Cardiac muscle cell (in vitro differentiated cells and primary cell): ENCODE measurements at regions not wholly inside any gene's neighbourhood (a gene's known extent, or its start where the extent isn't known, plus 50 kb on each side); places are given as distances from the start of the nearest gene placed in this dataset.

Source experiments
- DNase-seq, 2 donors: peaks; one replicate each; pipeline versions ENCODE4 v3.0.0 to v3.0.0-alpha.2; 2010 to 2017; ENCODE audit warnings: low read depth in 1 of 2, low spot score in 1 of 2
- H3K27ac ChIP-seq: fragments of 200-600 bp; sonication (generic); 2 replicates; pipeline ENCODE4 v1.5.1; 2016
- H3K27me3 ChIP-seq: fragments of 200-600 bp; sonication (generic); 2 replicates; pipeline ENCODE4 v1.6.0; 2016; ENCODE audit warnings: control low read depth
- H3K36me3 ChIP-seq: fragments of 200-600 bp; sonication (generic); 2 replicates; pipeline ENCODE4 v1.5.1; 2016; ENCODE audit warnings: control low read depth
- H3K4me1 ChIP-seq: fragments of 200-600 bp; sonication (generic); 2 replicates; pipeline ENCODE4 v1.8.1; 2017; ENCODE audit warnings: low read depth, mild to moderate bottlenecking, mixed run types
- H3K4me3 ChIP-seq: fragments of 200-600 bp; sonication (generic); 2 replicates; pipeline ENCODE4 v1.5.1; 2016; ENCODE audit warnings: mild to moderate bottlenecking
- H3K9me3 ChIP-seq: fragments of 200-600 bp; sonication (generic); 2 replicates; pipeline ENCODE4 v1.5.1; 2017; ENCODE audit warnings: low read depth, mild to moderate bottlenecking, control low read depth
- CTCF ChIP-seq: IDR thresholded peaks from 2 replicates; pipeline ENCODE4 v1.5.1; 2012; ENCODE audit warnings: low read depth, mild to moderate bottlenecking, low read length

- no peaks in the 10 kb centered on the region for H3K9me3 ChIP-seq
- H3K4me1 ChIP-seq = no peaks in the 10 kb centered on the region
- H3K36me3 ChIP-seq = no peaks in the 10 kb centered on the region
- no peak for DNase-seq
- H3K27ac ChIP-seq = no peak overlapping the region
- no peaks in the 10 kb centered on the region for H3K27me3 ChIP-seq
- no peak overlapping the region for H3K4me3 ChIP-seq
- TF ChIP-seq CTCF = no peak
Measured at GRCh38 chr2:6722574-6722973, 143.1 kb downstream of the CMPK2 start.

GRCh38 chr2:6723865-6724604 lies 141.7 kb downstream of the CMPK2 start:
- H3K27me3 ChIP-seq = no peaks in the 10 kb centered on the region
- no peak overlapping the region for H3K27ac ChIP-seq
- no peaks in the 10 kb centered on the region for H3K4me1 ChIP-seq
- no peaks in the 10 kb centered on the region for H3K9me3 ChIP-seq
- no peak overlapping the region for H3K4me3 ChIP-seq
- no peak for DNase-seq
- no peaks in the 10 kb centered on the region for H3K36me3 ChIP-seq
- no peak for TF ChIP-seq CTCF

GRCh38 chr2:6724605-6725140 lies 141.0 kb downstream of the CMPK2 start:
- no peak for DNase-seq
- no peak overlapping the region for H3K4me3 ChIP-seq
- no peak for TF ChIP-seq CTCF

GRCh38 chr2:6728156-6728555 lies 137.6 kb downstream of the CMPK2 start:
- no peaks in the 10 kb centered on the region for H3K4me1 ChIP-seq

More at GRCh38 chr2:6724605-6725140, 141.0 kb downstream of the CMPK2 start:
- Histone ChIP-seq H3K4me1 (no peaks in the 10 kb centered on the region), H3K27me3 (no peaks in the 10 kb centered on the region), H3K27ac (no peak overlapping the region), H3K9me3 (no peaks in the 10 kb centered on the region), H3K36me3 (no peaks in the 10 kb centered on the region)

GRCh38 chr2:6730003-6730402 lies 135.7 kb downstream of the CMPK2 start:
- H3K36me3 ChIP-seq = no peaks in the 10 kb centered on the region
- H3K9me3 ChIP-seq = no peaks in the 10 kb centered on the region
- no peak for TF ChIP-seq CTCF
- no peaks in the 10 kb centered on the region for H3K27me3 ChIP-seq
- no peak overlapping the region for H3K27ac ChIP-seq
- H3K4me1 ChIP-seq = no peaks in the 10 kb centered on the region
- DNase-seq = no peak
- no peak overlapping the region for H3K4me3 ChIP-seq

More at GRCh38 chr2:6728156-6728555, 137.6 kb downstream of the CMPK2 start:
- H3K36me3 ChIP-seq = no peaks in the 10 kb centered on the region
- no peak for TF ChIP-seq CTCF
- no peaks in the 10 kb centered on the region for H3K27me3 ChIP-seq
- no peak for DNase-seq
- H3K27ac ChIP-seq = no peak overlapping the region
- H3K4me3 ChIP-seq = no peak overlapping the region
- H3K9me3 ChIP-seq = no peaks in the 10 kb centered on the region
